Right atrium auricular region (tissue), 2 donors: ENCODE measurements at regions not wholly inside any gene's neighbourhood (a gene's known extent, or its start where the extent isn't known, plus 50 kb on each side); places are given as distances from the start of the nearest gene placed in this dataset.
"Not testable (repeated sequence)": the region's sequence is repeated elsewhere in the genome, so short reads cannot be mapped to it uniquely, and the experiment has no call there.

ENCODE experiments used
- DNase-seq: peaks from one replicate; pipeline ENCODE4 v3.0.0-alpha.2; 2019; ENCODE audit warnings: low spot score
- H3K27ac ChIP-seq, 2 donors: fragments of 200-600 bp; sonication (generic); 1 replicate in 1 of 2; 2 replicates in 1 of 2; pipeline ENCODE4 v1.5.1; 2016 to 2019
- H3K27me3 ChIP-seq, 2 donors: fragments of 200-600 bp; sonication (generic); one replicate each; pipeline versions ENCODE4 v1.5.1 to v1.6.0; 2017 to 2019
- H3K36me3 ChIP-seq: fragments of 200-600 bp; sonication (generic); one replicate; pipeline ENCODE4 v1.5.1; 2016
- H3K4me1 ChIP-seq, 2 donors: fragments of 200-600 bp; sonication (generic); one replicate each; pipeline versions ENCODE4 v1.5.1 to v1.6.0; 2017 to 2019
- H3K4me3 ChIP-seq, 2 donors: fragments of 200-600 bp; sonication (generic); 1 replicate in 1 of 2; 2 replicates in 1 of 2; pipeline ENCODE4 v1.5.1; 2017 to 2019; ENCODE audit warnings: mild to moderate bottlenecking in 1 of 2, moderate library complexity in 1 of 2
- H3K9me3 ChIP-seq, 2 donors: fragments of 200-600 bp; sonication (generic); one replicate each; pipeline ENCODE4 v1.5.1; 2019
- TF ChIP-seq, protein P1 (sequence below), 2 donors: fragments of 200-600 bp; sonication (generic); IDR thresholded peaks; one replicate each; pipeline ENCODE4 v1.5.1; 2019; ENCODE audit warnings: antibody characterized with exemption in 2 of 2

- no peaks in the 10 kb centered on the region for H3K27me3 ChIP-seq
- no peak overlapping the region for H3K27ac ChIP-seq
- DNase-seq, result no peak
- no peak overlapping the region for H3K4me3 ChIP-seq
- peaks cover 0 to 6% of the 10 kb centered on the region in 2 donors for H3K9me3 ChIP-seq
- H3K4me1 ChIP-seq, result no peaks in the 10 kb centered on the region
- no peaks in the 10 kb centered on the region for H3K36me3 ChIP-seq
- TF ChIP-seq, protein P1, sequence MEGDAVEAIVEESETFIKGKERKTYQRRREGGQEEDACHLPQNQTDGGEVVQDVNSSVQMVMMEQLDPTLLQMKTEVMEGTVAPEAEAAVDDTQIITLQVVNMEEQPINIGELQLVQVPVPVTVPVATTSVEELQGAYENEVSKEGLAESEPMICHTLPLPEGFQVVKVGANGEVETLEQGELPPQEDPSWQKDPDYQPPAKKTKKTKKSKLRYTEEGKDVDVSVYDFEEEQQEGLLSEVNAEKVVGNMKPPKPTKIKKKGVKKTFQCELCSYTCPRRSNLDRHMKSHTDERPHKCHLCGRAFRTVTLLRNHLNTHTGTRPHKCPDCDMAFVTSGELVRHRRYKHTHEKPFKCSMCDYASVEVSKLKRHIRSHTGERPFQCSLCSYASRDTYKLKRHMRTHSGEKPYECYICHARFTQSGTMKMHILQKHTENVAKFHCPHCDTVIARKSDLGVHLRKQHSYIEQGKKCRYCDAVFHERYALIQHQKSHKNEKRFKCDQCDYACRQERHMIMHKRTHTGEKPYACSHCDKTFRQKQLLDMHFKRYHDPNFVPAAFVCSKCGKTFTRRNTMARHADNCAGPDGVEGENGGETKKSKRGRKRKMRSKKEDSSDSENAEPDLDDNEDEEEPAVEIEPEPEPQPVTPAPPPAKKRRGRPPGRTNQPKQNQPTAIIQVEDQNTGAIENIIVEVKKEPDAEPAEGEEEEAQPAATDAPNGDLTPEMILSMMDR (IDR thresholded peaks at IDR 0.05), result no peak
Observed at GRCh38 chr3:165504554-165504953, 308.4 kb upstream of the SLITRK3 start.

- Histone ChIP-seq H3K27me3 (no peaks in the 10 kb centered on the region), H3K9me3 (peaks cover 0 to 6% of the 10 kb centered on the region in 2 donors), H3K4me1 (no peaks in the 10 kb centered on the region), H3K27ac (no peak overlapping the region), H3K4me3 (no peak overlapping the region), H3K36me3 (no peaks in the 10 kb centered on the region)
- DNase-seq, result no peak
- TF ChIP-seq, protein P1 (IDR thresholded peaks at IDR 0.05), result no peak
Observed at GRCh38 chr3:165503825-165504224, 307.6 kb upstream of the SLITRK3 start.

DNA sequence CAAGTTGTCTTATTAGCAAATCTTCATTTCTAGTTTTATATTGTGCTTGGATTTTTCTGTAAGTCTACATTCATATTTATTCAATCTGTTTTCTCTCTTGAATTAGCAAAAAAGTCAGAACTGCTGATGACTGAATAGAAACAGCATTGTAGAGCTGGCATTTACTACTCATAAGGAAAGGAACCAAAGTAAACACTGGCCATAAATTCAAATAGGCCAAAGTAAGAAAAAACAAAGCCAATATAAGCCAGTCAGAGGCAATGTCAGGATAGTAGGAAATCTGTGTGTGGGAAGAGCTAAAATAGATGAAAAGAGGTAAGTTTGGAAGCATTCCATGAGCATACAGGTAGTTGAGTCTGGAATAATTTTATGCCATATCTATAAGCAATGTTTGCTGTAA lies 307.2 kb upstream of the SLITRK3 start:
- Histone ChIP-seq H3K4me3 (no peak overlapping the region), H3K27ac (no peak overlapping the region), H3K27me3 (no peaks in the 10 kb centered on the region), H3K36me3 (no peaks in the 10 kb centered on the region), H3K9me3 (peaks cover 0 to 6% of the 10 kb centered on the region in 2 donors), H3K4me1 (no peaks in the 10 kb centered on the region)
- DNase-seq, result no peak
- TF ChIP-seq, protein P1 (IDR thresholded peaks at IDR 0.05), result no peak

- Histone ChIP-seq H3K9me3 (peaks cover 0 to 6% of the 10 kb centered on the region in 2 donors), H3K4me3 (no peak overlapping the region), H3K36me3 (no peaks in the 10 kb centered on the region), H3K4me1 (no peaks in the 10 kb centered on the region), H3K27me3 (no peaks in the 10 kb centered on the region), H3K27ac (no peak overlapping the region)
- TF ChIP-seq, protein P1 (IDR thresholded peaks at IDR 0.05), result no peak
- no peak for DNase-seq
Observed at GRCh38 chr3:165502707-165503106, 306.5 kb upstream of the SLITRK3 start.

- not testable (repeated sequence) for H3K4me1 ChIP-seq, H3K9me3 ChIP-seq, H3K36me3 ChIP-seq, H3K4me3 ChIP-seq, H3K27ac ChIP-seq, H3K27me3 ChIP-seq, DNase-seq
Observed at GRCh38 chr3:165498742-165499141, 302.6 kb upstream of the SLITRK3 start.

GRCh38 chr3:165491487-165491886 lies 295.3 kb upstream of the SLITRK3 start:
- H3K27me3 ChIP-seq, result no peaks in the 10 kb centered on the region
- TF ChIP-seq, protein P1 (IDR thresholded peaks at IDR 0.05), result no peak
- no peak for DNase-seq
- H3K4me3 ChIP-seq, result no peak overlapping the region
- no peak overlapping the region for H3K27ac ChIP-seq
- no peaks in the 10 kb centered on the region for H3K4me1 ChIP-seq
- no peaks in the 10 kb centered on the region for H3K36me3 ChIP-seq
- H3K9me3 ChIP-seq, result no peaks in the 10 kb centered on the region
